Astrocyte (in vitro differentiated cells and primary cell): ENCODE measurements at regions not wholly inside any gene's neighbourhood (a gene's known extent, or its start where the extent isn't known, plus 50 kb on each side); places are given as distances from the start of the nearest gene placed in this dataset.

ENCODE experiments used
- CTCF ChIP-seq: IDR thresholded peaks from 2 replicates; pipeline ENCODE4 v1.5.1; 2011; ENCODE audit warnings: low read depth, mild to moderate bottlenecking, inconsistent platforms, low read length, moderate library complexity; ENCODE audit not compliant: insufficient read depth
- EZH2 ChIP-seq: IDR thresholded peaks from 2 replicates; pipeline ENCODE4 v1.6.1; 2012; ENCODE audit warnings: mild to moderate bottlenecking, low read length, inconsistent platforms; ENCODE audit not compliant: insufficient read depth

GRCh38 chr10:129024046-129024445, 443.0 kb upstream of the MGMT start:
- TF ChIP-seq EZH2 (no peak), CTCF (no peak)
